GM18499 (cell line): ENCODE measurements at regions not wholly inside any gene's neighbourhood (a gene's known extent, or its start where the extent isn't known, plus 50 kb on each side); places are given as distances from the start of the nearest gene placed in this dataset.

Experiments used
- ATAC-seq: cut with Tn5 transposase; IDR thresholded peaks from one replicate; pipeline ENCODE4 v1.9.1; 2021; ENCODE audit warnings: moderate number of reproducible peaks; ENCODE audit not compliant: insufficient read depth, unreplicated experiment

DNA sequence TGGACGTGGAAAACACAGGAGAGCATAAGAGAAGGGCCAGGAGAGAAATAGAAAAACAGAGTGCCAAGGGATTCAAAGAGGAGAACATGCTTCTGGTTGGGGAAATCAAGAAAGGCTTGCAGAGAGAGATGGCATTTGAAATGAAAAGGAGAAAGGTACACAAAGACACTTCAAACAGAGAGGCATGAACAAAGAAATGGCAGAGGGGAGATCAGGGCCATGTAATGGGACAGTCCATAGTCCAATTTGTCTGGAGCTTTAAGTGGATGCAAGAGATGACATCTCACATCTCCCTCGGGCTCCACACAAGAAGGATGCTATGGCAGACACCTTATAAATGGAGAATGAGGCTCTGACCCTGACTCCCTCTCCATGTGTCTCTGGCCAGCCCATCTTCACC is 331.1 kb downstream of the MLLT3 start:
- no peak for ATAC-seq

DNA sequence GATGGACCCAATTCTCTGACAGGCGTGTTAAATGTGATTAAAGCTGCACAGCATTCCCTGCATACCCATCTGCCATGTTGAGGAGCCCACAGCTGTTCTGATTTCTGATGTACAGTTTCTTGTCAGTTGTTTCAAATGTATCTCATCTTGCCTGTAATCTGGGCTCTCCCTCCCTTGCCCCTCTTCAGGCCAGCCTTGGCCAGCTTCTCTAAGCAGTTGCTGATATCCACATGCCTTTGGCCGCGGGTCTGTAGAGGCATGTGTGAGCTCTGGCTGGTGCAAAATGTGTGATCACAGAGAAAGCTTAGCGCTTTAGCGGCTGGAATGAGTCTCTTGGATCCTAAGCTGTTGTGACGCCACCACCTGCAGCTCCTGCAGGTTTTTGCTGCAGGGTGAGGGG is 332.0 kb downstream of the MLLT3 start:
- ATAC-seq = no peak

DNA sequence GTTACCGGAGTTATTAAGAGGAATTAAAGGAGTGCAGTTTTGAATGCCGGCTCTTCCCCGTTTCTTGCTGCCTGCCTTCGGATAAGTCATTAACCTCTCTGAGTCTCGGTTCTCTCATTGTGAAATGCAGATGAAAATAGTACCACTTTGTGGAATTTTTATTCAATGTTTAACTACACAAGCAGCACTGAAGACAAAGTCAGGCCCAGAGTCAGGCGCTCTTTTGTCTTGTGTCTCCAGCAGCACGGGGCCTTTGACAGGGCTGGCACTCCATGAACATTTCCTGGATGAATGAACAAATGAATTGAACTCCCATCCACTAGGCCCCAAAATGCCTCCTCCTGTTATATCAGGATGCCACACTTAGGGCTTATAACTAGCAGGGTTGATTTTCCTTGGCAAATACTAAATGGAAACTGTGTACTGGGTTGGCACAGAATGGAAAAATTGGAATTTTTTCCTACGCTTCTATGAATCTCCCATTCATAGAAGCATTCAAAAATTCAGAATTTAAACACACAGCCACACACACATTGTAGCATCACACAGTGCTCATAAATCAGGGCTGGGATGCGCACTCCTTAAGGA is 332.8 kb downstream of the MLLT3 start:
- no peak for ATAC-seq

DNA sequence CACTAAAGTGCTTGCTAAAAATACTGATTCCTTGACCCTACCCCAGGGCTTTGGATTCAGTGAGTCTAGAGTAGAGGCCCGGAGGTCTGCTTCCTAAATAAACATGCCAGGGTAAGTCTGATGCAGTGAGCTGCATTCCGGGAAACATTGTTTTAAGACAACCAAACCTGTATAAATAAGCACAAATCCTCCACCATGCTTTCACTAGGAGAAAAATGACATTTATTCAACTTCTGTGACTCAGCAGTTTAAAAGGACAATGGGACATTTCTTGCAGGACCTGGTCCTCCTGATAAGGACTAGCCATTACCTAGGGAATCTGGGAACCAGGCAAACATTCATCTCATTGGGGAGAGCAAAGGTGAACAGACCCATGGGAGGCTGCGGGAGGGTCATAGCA is 335.3 kb downstream of the MLLT3 start:
- no peak for ATAC-seq

DNA sequence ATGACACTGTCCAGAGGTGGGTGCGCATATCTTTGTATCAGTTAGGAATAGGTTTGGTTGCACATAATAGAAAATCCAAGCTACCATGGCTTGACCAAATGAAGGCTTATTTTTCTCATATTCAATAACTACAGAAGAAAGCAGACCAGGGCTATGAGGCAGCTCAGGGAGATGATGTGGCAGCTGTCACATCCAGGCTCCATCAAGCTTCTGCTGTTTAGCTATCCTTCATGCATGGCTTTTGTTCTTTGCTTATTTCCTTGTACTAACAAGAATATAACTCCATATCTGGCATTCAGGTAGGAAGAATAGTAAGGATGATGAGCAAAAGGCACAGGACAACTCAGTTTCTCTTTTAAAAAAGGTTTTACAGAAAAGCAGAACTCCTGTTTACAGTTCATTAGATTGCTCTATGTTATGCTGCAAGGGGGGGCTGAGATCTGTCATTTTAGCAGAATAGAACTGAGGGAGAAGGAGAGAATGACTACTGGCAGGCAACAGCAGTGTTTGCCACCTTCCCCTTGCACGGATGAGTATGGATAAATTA is 336.1 kb downstream of the MLLT3 start:
- ATAC-seq = no peak

DNA sequence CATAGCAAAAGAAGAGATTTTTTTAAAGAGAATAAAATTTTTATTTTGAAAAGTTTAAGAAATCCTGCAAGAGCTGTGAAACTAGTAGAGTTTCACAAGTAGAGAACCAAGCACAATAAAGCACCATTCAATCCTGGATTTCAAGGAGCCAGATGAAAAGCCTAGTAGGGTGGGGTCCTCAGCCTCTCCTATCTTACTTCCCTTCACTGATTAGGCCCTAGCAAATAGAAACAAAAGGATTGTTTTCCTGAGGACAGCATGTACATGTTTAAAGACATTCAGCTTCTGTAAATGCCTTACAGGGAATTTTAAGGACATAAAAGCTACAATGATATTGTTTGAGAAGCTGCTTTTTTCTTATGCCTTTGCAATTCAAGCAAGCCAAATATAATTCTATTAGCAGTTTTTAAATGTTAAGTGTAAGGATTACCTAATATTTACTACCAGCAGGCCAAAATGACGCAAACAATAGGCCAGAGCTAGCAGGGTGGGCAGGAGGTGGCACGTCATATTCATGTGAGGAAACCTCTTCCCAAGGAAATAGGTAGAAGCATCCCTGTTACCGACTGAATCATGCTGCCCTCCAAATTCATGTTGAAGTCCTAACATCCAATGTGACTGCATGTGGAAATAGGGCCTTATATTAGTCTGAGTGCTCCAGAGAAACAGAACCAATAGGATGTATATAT is 337.6 kb downstream of the MLLT3 start:
- no peak for ATAC-seq

DNA sequence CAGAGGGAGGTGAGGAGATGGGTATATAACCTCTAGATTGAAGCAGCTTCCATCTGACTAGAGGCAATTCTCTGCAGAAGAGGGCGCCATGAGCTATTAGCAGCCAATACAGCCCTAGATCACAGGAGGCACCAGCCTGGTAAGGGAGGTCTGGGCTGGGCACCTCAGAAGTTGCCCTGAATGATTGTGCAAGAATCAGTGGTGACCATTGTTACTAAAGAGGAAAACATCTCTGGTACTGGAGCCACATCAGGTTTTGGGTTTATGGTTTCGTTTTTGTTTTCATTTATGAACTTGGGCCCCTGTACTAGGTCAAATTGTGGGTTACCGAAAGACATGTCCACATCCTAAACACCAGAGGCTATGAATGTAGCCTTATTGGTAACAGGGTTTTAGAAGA is 342.0 kb downstream of the MLLT3 start:
- ATAC-seq = no peak

DNA sequence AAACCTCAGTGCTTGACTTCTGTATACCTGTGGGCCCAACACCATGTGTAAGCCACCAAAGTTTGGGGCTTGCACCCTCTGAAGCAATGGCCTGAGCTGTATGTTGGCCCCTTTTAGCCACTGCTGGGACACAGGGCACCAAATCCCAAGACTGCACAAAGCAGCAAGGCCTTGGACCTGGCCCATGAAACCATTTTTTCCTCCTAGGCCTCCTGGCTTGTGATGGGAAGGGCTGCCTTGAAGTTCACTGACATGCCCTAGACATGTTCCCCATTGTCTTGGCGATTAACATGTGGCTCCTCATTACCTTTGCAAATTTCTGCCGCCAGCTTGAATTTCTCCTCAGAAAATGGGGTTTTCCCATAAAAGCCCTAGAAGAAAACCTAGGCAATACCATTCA is 345.5 kb downstream of the MLLT3 start:
- ATAC-seq = no peak

DNA sequence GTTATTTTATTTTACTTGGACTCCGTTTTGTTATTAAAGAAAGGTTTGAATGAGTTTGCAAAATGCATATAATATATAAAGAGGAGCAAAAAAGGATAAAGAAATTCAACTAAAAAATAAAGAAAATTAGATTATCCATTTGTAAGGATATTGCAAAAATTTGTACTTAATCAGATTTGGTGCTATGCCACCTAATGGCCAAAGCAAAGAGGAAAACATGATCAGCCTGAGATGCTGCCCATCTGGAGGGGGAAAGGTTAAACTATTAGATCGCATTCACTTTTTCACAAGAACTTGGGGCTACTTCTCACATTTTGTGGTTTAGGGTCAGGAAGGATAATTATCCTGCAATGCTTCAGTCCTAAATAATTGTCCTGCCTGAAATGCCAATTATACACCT is 350.6 kb downstream of the MLLT3 start:
- no peak for ATAC-seq

DNA sequence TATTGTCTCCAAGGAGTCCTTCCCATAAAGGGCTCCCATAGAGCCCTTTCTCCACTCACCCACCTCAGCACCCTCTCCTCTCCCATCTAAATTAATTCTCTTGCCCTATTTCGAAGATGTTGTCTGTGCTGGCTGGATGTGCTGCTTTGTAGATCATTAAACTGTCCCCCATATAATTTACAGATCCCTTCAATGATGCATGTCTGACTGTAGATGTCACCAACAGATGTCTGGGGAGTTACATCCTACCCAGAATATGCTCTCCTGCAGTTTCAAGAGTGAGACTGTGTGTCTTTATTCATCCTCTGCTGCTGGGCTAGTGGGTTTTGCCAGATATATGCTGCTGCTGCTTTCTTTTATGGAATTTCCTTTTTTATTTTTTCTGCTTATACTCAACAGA is 351.2 kb downstream of the MLLT3 start:
- ATAC-seq = no peak

DNA sequence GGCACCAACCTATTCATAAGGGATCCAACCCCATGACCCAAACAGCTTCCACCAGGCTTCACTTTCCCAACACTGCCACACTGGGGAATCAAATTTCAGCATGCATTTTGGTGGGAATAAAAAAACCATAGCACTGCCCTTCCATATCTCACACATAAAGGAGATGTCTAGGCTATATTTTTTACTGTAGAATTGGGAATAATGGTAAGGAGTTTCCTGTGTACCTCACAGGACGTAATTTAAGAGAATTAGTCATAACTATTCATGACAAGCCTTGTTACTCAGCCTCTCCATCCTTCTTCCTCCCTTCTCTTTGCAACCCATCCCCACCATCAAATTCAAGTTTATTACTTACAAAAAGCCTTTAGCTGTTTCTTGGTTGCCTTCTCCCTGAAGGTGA is 352.1 kb downstream of the MLLT3 start:
- ATAC-seq = no peak

DNA sequence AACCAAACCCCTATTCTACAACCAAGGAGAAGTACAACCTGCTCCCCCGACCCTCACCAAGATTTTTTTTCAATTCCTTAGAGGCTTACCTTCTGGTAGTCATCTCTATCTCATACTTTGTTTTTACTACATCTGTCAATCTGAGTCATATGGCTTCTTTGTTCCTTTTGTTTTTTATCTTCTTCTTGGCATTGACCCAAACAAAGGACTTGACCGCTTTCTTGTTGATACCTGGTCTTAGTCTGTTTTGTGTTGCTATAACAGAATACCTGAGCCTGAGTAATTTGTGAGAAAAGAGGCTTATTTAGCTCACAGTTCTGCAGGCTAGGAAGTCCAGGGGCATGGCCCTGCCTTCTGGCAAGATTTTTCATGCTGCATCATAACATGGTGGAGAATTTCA is 352.7 kb downstream of the MLLT3 start:
- no peak for ATAC-seq

DNA sequence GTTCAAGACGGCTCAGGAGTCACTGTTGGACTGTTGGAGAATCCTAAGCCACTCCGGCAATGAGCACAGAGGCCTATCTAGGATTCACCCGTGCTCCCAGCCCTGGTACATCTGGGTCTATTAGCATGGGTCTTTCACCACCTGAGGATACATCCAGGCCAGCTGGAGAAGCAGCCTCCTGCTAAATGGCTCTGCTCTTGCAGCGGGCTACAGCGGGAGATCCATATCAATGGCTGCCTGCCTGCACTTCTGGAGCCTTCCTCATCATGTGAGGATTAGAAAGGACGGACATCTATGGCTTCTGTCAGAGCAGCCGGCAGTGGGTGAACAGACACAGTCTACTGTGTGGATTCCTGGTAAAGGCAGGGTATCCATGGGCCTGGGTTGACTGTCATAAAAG is 357.4 kb downstream of the MLLT3 start:
- no peak for ATAC-seq

DNA sequence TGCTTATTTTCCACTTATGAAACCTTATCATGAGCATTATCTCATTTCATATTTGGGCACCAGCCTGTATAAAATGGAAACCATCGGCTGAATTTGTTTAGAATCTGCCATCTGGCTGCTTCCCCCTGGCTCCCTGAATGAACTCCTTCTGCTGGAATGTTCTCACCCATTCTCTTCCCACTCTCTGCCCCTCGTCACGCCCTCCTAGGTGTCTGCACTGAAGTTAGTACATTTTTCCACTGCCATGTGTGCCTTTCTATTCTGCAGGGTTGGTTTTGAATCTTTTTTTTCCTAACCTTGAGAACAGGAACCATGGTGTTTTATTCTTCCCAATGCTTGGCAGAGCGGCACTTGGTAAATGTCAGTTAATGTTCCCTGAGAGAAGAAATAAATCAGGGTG is 359.7 kb downstream of the MLLT3 start:
- no peak for ATAC-seq

DNA sequence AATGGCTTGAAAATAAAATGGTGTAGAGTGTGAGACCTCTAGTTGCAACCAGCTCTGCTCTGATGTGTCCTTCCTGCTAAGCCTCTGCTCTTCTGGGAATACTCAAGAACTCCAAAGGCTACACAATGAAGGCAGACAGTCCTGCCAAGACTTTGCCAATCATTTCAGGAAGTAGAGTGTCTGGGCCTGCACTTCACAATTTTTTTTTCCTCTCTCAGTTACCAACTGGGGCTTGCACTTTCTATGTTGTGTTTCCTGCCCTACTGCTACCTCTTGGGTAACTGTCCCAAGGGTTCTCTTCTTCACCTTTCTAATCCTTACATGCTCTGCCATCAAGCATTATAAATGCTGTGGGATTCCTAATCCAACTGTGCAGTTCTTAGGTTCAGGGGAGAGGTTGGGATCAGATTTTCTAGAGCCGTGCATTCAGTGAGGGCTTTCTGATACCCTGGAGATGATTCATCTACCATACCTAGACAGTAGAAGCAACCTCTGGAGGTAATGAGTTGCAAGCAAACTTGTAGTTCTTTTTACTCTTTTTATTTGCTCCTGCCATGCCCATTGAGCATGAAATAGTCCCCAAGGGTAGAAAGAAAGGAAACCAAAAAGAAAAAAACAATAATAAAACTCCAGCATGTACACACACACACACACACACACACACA is 365.9 kb downstream of the MLLT3 start:
- ATAC-seq = no peak

DNA sequence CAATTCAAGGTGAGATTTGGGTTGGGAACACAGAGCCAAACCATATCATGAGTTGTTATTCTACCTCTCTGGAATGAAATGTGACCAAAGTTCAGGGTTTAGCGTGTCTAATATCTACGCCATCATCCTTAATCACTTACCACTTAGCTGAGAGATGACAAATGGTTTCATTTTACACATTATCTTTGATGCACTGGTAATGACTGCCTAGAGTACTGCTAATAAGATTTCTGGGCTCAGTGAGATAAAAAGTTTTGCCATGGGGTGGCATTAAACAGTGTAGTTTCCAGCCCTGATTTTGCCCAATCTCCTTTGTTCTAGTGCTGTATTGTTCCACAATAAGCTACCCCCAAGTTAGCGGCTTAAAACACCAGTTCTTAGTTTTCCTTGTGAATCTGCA is 367.2 kb downstream of the MLLT3 start:
- ATAC-seq = no peak

DNA sequence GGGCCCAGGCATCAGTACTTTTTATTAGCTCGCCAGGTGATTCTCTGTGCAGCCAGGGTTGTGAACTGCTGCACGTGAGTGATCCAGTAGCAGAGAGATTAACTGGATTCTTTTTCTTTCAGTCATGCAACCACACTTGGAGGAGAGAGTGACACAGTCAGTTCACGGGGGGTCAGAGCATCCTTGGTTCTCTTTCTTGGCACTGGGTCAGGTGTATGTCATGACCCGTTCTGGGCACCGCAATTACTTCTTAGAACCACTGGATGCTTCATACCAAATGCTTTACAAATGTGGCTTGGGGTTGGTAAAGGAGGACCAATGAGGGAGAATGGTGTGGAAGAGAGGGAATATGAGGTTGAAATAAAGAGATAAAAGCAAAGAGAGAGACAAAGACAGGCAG is 368.7 kb downstream of the MLLT3 start:
- no peak for ATAC-seq

DNA sequence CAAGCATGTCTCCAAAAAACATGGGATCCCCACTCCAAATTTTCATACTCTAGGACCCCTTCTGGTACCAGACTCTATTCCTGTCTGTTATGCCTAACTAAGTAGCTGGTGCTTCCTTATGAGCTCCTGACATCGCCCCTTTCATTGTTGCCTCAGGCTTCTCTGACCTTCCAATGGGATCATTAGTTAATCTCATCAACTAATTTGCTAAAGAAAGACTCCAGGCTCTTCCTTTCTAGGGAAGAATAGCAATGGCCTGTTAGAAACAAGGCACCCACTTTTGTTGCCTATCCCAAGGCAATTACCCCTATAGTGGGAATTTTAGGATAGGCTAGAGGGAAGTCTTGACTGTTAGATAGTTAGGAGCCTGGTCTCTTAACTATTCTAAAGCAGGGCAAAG is 369.5 kb downstream of the MLLT3 start:
- no peak for ATAC-seq

DNA sequence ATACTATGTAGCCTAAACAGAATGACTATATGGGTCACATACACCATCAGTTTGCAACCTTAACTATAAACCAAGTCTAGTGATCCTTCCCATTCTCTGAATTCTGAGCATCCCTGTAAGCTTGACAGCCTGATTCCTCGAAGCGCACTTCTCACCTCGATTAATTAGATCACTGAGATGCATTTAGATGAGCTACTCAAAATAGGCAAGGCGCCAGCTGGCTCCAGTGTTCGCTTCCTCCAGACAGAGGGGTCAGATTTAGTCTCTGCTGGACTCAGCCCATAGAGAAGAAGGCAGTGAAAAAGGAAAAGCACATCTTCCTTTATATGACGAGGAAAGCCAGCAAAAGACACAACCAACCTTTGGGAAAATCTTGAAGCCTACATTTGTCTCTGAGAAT is 371.5 kb downstream of the MLLT3 start:
- no peak for ATAC-seq

DNA sequence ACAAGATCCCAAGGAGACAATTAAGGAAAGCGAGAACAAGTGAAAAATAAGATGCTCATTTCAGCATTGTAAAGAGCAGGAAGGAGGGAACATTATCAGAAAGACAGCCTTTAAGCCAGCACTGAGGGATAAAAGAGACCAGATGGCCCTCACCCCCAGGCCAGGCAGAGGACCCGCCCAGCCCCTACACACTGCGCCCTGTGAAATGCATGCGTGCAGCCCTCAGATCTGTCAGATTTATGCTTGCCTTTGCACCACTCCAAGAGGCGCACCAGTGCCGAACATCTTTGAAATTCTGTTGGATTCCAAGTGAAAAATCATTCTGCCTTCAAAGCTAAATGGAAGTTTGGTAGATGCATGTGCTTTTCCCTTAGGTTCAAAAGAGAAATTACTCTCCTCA is 378.0 kb downstream of the MLLT3 start:
- no peak for ATAC-seq

DNA sequence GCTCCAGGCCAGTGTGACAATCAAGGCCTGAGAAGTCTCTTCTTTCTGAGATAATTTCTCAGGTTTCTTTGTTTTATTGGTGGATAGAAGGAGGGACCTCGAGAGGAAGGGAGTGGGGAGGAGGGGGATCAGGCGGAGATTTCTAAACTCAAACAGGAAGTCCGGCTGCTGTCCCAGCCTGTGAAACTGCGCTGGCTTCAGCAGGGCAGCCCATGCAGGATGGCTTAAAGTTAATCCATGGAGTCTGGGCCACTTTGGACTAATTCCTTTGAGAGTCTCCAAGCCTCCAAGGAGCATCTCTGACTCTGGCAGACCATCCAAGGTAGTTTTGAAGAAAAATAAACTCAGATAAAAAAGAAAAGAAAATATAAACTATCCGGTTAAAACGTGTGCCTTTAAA is 378.5 kb downstream of the MLLT3 start:
- ATAC-seq = no peak
